HG03095 (cell line): ENCODE measurements at regions not wholly inside any gene's neighbourhood (a gene's known extent, or its start where the extent isn't known, plus 50 kb on each side); places are given as distances from the start of the nearest gene placed in this dataset.
"Not testable (repeated sequence)": the region's sequence is repeated elsewhere in the genome, so short reads cannot be mapped to it uniquely, and the experiment has no call there.

ENCODE experiments used
- ATAC-seq: cut with Tn5 transposase; IDR thresholded peaks from one replicate; pipeline ENCODE4 v1.9.1; 2021; ENCODE audit warnings: moderate library complexity; ENCODE audit not compliant: unreplicated experiment

- ATAC-seq, result no peak
These were observed 277.0 kb upstream of the HNRNPA3 start for GRCh38 chr2:176935543-176936102.

GRCh38 chr2:176936410-176936809 lies 276.2 kb upstream of the HNRNPA3 start:
- ATAC-seq, result no peak

GRCh38 chr2:176944998-176945397 lies 267.6 kb upstream of the HNRNPA3 start:
- no peak for ATAC-seq

- no peak for ATAC-seq
These were observed 264.8 kb upstream of the HNRNPA3 start for GRCh38 chr2:176947754-176948153.

GRCh38 chr2:176951218-176951617 lies 261.4 kb upstream of the HNRNPA3 start:
- ATAC-seq, result not testable (repeated sequence)

- ATAC-seq, result no peak
These were observed 255.8 kb upstream of the HNRNPA3 start for GRCh38 chr2:176956791-176957190.

- no peak for ATAC-seq
These were observed 253.0 kb upstream of the HNRNPA3 start for GRCh38 chr2:176959614-176960013.

- no peak for ATAC-seq
These were observed 252.5 kb upstream of the HNRNPA3 start for GRCh38 chr2:176960061-176960460.

GRCh38 chr2:176960736-176961520 lies 251.7 kb upstream of the HNRNPA3 start:
- ATAC-seq, result no peak

- no peak for ATAC-seq
These were observed 250.6 kb upstream of the HNRNPA3 start for GRCh38 chr2:176961775-176962619.

- no peak for ATAC-seq
These were observed 248.9 kb upstream of the HNRNPA3 start for GRCh38 chr2:176963568-176964287.

- no peak for ATAC-seq
These were observed 244.6 kb upstream of the HNRNPA3 start for GRCh38 chr2:176967911-176968450.

GRCh38 chr2:176969642-176970359 lies 242.8 kb upstream of the HNRNPA3 start:
- no peak for ATAC-seq

GRCh38 chr2:176976736-176977685 lies 235.6 kb upstream of the HNRNPA3 start:
- no peak for ATAC-seq

- ATAC-seq, result no peak
These were observed 233.7 kb upstream of the HNRNPA3 start for GRCh38 chr2:176978921-176979320.

- ATAC-seq, result no peak
These were observed 232.4 kb upstream of the HNRNPA3 start for GRCh38 chr2:176979981-176980710.

- no peak for ATAC-seq
These were observed 227.6 kb upstream of the HNRNPA3 start for GRCh38 chr2:176984987-176985386.

GRCh38 chr2:176985871-176986270 lies 226.7 kb upstream of the HNRNPA3 start:
- ATAC-seq, result no peak
